Left kidney (tissue), 1 donor: ENCODE measurements at regions not wholly inside any gene's neighbourhood (a gene's known extent, or its start where the extent isn't known, plus 50 kb on each side); places are given as distances from the start of the nearest gene placed in this dataset.
A peak's percentile ranks its signal among the peaks of the same experiment; 100 is the strongest.
"Not testable (repeated sequence)": the region's sequence is repeated elsewhere in the genome, so short reads cannot be mapped to it uniquely, and the experiment has no call there.

Source experiments
- DNase-seq: peaks from one replicate; pipeline ENCODE4 v3.0.0-alpha.2; 2013

DNA sequence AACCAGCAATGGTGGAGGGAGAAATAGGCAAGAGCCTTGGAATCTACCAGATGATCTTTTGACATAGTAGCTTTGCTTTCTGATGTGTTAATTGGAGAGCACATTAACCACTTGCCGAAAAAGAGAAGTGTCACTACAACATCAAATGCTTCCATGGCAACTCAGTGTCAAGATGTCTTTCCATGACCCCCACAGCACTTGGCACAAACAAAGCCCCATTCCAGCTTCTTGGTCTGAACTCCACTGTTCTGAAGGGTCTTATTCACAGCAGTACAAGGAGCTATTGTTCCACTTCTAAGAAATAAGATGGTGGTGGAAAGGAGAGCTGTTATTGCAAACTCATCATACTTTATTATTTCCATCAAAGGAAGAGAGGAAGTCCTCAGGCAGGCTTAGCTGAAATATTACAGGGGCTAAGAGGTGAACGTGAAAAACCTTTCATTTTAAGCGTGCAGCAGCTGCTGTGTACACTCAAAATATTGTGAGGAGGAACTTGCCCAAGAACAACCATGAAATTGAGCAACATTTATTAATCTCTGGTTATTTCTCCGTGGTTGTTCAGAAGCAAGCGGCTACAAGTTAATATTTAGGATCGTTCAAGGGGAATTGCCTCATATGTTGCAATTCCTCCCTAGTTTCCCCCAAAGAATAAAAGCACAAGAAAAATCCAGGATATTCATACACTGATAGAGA, 354.8 kb upstream of the CELF2 start:
- no peak for DNase-seq

DNA sequence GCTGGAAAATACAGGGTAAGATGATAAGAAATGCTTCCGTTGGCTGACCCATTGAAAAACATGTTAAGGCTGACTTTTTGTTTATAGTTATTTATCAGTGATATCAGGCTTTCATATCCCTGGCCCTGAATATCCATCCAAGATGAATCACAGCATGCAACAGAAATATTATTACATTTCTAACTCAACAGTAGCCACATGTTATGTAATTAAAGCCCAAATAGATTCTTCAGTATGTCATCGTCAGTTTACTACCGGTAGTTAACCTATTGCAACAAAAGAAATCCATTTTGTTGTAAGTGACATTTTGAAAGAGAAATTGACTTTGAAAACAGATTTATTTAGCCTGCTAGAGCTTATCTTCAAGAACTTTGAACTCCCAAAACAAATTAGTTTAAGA, 354.1 kb upstream of the CELF2 start:
- DNase-seq, result no peak

DNA sequence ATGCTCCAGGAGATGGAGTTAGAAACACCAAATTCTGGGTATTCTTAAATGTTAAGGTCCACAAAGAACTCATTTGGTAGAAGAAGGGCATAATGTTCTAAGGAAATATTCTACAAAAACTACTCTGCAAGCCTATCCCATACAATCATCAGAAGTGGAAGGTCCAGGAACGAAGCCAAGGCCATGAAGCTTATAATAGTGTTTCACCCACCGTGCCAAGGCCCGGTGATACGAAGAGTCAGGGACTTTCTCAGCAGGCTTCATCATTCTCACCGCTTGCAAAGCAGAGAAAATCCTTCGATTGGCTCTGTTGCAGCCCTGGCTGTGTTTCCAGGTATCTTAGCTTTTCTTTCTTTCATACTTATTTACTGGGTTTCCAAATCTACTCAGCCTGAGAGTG, 351.9 kb upstream of the CELF2 start:
- DNase-seq, result no peak

DNA sequence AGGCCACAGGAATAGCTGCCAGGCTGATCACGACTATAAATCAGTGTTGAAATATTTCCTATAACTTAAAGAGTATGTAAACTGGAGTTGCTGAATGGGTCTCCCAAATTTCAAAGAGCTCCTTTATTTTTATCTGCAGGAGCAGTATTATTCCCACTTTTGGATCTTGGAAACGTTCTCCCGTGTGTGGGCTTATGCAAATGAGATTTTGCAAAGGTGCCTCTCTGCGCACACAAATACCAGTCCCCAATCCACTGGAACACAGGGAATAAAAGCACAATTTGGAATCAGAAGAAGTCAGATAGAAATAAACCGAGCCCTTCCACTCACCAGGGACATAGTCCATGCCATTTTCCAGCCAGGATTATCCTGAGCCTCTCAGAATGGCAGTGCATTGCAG, 350.2 kb upstream of the CELF2 start:
- DNase-seq, result no peak

DNA sequence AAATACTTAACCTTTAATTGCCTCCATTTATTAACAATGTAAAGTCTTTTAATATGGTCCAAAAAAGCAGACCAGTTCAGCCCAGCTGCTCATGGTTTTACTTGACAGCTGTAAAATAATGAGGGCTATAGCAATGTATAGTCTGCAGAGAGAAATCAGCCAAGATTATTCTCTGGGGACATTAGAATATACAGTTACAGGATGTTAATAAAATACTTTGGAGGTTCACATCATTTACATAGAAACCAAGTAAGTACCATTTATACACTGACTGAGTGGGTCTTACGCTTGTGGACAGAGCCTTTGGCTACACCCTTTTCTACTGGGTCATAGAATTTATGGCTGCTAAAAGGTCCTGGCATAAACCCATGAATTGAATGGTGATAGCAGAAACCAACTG, 340.7 kb upstream of the CELF2 start:
- peak; percentile 45 for DNase-seq

DNA sequence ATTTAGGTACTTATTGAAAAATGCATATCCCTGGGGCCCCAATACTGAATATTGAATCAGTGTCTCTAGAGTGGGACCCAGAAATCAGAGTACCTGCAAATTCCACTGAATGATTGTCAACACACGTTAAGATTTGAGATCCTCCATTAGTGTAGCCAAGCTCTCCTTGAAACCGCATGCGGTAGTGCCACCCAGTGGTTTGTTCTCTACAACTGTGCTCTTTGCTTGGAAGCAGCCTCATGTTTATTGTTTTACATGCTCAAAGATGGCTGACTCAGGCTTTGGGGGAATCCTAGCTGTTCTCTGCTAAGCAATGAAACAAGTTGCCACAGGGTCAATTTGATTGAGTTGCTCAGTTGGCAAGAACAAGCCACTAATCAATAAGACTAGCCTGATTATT, 340.2 kb upstream of the CELF2 start:
- peak; percentile 61 for DNase-seq

DNA sequence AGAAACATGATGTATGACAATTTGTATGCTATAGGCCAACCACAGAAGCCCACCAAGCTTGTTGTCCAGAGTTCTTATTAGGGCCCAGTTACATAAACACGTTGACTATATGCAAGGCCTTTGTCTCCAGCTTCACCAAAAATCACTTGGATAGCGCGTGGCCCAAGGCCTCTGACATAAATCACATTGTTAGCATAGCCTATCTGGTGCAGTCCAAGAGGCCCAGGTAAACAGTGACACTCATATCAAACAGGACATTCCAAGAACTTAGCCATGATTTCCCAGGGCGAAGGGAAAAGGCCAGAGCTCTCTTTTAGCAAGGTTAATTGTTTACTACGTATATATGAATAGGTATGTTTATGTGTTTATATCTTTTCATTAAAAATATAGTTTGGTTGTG, 337.2 kb upstream of the CELF2 start:
- no peak for DNase-seq

DNA sequence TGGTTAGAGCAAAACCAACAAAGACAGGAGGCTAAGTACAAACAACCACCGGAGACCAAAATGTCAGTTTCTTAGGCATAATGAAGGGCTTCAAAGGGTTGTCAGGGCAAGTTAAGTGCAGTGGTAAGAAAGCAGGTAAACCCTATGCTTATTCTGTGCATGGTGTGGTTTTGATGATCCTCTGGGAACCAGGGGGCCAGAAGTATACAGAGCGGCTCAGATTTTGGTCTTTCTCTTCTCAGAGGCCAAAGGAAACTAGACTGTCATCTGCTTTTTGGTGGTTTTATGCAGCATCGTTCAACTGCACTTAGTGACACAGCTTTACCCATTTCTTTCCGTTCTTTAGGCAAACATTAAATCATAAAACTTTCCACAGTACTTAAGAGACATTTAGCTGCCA, 332.7 kb upstream of the CELF2 start:
- no peak for DNase-seq

DNA sequence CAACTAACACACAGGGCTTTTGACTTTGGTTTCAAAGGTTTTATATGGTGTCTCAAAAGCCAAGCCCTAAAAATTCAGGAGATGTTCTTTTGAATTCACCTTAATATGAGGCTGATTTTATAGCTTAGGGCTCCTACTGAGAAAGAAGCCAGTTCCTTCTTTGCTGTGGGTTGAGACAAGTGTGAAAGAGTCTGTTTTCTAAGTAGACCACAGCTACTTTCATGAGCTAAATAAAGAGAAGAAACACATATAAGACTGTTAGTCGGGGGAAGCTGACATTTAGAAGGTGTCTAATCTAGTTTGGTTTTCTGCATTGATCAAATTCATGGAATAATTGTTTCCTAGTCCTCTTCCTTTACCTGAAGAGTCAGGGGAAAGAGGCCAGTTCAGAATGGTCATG, 332.1 kb upstream of the CELF2 start:
- DNase-seq, result no peak

DNA sequence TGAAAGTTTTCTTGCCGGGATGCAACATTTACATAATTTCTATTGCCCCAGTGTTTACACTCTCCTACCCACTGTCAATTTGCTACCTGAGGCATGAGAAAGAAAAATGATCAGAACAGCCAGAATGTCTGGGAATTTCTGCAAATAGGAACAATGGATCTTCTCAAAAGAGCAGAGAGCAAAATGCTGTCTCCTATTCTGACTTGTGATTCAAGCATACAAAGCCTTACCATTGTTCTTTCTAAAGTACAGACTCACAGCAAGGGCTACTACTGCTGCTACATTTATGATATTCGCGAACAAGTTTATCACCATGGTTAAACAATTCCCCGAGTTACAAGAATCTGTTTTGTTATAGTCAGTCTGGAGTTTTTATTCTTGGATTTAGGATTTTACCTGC, 329.9 kb upstream of the CELF2 start:
- DNase-seq, result no peak

DNA sequence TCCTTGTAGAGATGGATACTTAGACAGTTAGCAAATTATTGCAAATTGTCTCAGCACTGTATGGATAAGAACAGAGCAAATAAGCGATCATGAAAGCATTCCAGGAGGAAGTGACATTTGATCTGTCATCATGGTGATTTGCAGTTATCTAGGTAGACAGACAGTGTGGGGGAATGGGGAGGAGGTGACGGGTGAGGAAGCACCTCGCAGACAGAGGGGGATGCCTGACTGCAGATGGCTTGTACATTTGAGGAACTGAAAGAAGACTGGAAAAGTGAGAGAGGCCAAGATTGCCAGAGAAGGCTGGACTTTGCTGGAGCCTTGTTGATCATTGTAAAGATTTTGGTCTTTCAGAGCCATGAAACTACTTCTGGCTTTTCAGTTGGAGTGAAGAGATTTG, 318.2 kb upstream of the CELF2 start:
- DNase-seq, result no peak

DNA sequence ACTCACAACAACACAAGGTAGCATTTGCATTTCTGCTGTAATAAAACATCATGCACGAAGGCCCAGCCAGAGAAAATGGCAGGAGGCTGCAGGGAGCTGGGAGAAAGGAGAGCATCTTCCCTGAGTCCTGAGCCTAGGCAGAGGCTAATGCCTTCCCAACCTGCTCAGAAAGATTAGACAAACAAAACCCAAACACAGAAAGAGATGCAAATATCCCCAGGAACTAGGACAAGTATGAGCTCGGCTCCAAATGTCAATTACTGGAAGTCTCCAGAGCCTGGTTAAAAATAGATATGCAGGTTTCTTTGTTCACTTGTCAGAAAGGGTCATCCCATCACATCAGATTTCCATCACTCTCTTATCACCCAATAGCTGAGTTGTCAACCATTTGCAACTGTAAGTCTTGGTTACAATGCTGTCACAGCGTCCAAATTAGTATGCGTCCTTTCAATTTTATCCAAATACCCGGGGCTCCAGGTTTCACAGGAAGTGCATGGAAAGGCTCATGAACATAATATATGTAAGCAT, 316.5 kb upstream of the CELF2 start:
- no peak for DNase-seq

DNA sequence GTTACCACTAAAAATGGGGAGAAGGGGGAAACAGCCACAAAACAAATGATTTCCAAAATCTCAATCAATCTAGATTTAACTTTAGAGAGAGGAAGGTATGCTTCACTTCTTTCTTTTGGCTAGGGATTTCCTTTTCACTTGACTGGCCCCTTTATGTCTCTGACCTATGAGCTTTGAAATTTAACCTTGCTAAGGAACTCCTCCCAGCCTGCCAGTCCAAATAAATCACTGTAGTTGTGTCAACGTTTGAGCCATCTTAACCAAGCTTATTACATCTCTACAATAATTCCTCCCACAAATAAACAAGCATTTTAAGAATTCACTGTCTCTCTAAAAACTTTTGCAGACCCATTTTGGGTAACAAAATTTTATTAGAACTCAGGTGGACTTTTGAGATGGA, 315.5 kb upstream of the CELF2 start:
- peak; percentile 36 for DNase-seq

DNA sequence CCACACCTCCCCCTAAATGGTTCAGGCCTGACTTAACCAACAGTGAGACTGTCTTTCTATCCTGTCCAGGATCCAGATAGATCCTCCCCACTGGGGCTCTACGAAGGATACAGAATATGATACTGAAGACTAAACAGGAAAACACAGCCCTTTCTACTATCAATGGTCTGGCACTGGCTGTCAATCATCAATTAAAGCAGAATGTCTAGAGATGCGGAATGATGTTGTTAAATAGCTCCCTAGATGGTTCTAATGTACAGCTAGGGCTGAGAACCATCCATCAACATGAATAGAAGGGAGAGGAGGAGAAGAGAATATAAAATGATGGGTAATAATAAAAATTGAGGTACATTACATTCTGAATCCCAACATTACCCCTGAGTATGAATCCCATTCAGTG, 314.3 kb upstream of the CELF2 start:
- no peak for DNase-seq

DNA sequence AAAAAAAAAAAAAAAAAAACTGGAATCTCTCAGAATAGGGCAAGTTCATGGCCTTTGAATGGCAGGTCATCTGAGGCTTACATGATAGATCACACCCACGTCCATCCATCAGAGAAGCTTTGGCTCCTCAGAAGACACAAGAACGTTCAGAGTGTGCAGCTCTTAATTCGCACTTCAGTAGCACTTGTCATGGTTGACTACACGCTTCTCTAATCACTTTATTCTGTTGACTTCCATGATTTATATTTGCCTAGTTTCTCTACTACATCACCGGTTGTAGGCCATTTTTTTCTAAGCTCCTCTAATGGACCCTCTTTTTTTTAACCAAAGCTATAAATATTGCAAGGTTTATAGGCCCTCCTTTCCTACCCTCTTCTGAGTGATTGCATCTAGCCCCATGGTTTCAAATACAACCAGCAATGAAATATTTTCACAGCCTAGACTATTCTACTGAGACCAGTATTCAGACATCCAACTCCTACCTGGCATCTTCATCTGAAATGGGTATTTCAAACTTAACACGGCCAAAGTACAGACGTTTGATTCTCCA, 305.4 kb upstream of the CELF2 start:
- DNase-seq, result no peak

DNA sequence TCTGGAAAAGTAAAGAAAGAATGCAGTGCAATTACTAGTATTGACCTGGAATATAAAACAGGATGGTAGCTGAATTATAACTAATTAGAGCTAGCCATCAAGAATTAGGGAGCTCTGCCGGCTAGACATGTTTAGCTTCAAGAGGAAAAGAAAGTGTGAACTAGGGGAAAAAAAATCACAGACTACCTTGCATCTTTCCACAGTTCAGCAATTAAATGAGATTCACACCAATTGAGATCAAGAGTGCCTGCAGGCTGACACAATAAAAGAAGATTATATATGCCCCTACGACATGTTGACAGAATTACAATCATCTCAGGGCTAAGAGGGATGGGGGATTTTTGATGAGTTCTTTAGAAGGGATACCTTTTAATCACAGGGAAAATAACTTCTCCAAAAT, 303.3 kb upstream of the CELF2 start:
- no peak for DNase-seq

DNA sequence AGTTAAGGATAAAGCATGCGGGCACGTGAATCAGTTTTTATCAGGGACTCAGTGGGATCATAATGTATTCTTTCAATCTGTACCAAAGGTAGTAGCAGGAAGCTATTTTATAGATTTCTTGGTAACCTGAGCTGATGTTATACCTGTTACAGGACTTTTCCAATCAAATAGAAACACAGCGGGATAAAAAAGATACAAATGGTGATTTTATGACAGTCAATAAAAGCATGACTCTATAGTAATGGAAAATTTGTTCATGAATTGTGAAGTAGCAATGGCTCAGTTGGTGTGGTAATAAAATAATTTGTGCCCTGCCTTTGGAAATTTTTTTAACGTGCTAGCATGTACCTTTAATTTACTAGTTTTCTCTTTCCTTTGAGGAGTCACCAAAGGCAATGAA, 300.7 kb upstream of the CELF2 start:
- no peak for DNase-seq

DNA sequence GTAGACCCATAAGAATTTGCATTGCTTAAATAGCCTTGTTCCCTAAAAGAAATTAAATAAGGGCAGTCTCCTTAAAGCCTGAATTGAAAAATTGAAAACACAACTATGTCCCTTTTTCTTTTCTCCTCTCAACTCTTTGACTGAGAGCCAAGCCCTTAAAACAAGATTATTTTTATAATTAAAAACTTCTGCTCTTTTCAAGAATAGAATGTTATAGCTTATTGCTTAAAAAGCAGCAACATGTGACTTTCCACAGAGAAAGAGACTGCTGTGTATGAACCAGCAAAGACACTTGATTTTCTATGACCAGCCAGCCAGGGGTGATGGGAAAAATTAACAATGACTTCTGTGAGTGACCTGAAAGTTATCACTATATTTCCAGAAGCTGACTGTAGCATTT, 295.2 kb upstream of the CELF2 start:
- DNase-seq, result no peak

DNA sequence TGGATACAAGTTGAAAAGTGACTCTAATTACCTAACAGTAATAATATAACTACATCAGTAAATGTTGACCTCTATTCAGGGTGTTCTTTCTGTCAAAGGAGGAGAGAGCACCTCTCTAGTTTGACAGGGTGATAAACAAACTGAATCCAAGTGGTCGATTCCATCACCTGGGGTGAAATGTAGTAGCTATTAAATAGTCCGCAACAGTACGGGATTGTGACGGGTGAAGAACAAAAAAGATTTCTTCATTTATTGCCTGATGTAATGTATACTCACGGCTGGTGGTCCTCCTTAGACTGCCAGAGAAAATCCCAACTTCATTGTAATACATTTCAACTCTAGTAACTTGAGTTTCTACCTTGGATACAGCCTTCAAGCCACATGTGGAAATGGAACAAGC, 292.5 kb upstream of the CELF2 start:
- DNase-seq, result no peak

DNA sequence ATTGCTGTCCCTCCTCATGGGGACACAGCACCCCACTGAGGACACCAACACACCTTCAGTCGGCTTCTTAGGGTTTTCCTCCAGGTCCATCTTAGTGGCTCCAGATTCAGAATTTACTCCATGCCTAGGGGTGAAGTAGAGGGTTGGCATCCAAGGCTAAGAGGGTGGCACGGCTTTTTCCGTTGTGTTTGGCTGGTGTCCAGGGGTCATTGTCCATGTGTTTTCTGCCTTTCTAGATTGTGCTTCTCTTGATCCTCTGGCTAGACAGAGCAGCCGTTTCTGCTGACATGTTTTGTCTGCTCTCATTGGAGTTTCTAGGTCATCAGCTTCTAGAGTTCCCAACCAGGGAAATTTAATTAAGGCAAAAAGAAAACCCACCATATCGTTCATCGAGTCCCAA, 291.6 kb upstream of the CELF2 start:
- DNase-seq, result no peak

DNA sequence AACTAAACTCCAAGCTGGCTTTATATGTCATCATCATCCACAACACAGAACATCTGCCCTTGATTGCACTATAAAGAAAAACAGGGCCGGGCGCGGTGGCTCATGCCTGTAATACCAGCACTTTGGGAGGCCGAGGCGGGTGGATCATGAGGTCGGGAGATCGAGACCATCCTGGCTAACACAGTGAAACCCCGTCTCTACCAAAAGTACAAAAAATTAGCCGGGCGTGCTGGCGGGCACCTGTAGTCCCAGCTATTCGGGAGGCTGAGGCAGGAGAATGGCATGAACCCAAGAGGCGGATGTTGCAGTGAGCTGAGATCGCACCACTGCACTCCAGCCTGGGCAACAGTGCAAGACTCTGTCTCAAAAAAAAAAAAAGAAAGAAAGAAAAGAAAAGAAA, 290.3 kb upstream of the CELF2 start:
- DNase-seq, result not testable (repeated sequence)

DNA sequence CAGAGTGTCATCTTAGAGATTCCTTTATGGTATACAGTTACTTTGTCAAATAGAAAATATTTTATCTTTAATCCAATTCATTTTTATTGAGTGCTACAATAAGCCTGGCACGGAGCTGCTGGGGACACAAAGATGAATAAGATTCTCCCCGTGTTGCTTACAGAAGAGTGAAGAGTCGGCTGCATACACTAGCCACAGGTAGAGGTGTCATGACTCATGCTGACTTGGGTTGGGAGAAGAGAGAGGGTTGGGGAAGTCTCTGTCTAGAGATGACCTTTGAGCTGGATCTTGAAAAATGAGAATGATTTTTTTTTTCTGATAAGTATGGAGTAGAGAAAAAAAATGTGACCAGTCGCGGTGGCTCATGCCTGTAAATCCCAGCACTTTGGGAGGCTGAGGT, 289.9 kb upstream of the CELF2 start:
- DNase-seq, result no peak

DNA sequence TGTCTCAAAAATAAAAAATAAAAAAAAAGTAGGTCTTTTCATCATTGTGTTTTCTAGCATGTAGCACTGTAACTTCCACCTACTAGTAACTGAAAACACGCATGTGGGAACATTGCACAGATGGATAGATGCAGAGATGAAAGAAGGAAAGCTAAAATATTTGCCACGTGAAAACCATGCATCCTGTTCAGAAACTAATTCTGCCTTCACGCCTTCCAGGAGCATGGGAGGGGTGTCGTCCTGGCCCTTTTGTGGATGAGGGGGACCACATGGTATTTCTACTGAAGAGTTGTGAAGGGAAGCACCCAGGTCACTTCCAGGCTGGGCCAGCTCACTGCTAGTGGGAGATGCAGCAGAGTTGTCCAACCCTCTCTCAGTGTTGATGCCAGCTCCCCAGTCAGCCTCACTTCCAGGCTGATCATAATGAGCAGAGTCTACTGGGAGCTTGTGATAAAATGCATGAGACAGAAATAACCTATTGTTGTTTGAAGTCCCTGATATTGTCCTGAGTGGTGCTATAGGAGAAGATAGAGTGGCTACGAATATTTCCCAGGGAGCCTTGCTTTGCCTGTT, 287.1 kb upstream of the CELF2 start:
- DNase-seq, result no peak

DNA sequence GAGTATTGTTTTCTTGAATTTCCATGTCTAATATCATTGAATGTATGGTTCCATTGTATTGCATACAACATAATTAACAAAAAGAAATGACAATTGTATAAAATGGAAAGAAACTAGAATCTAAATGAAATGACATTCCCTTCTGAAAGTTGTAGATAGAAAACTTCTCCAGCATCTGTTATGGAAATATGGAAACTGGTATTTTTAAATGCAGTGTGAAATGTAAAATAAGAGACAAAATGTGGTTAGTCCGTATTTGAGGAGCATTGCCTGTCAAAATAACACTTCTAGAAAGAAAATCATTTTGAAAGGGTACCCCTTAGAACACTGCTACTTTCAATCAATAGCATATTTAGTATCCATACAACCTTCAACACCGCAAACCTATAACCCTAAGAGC, 286.3 kb upstream of the CELF2 start:
- DNase-seq, result no peak
